IgD-negative memory B cell (primary cell): ENCODE measurements at regions not wholly inside any gene's neighbourhood (a gene's known extent, or its start where the extent isn't known, plus 50 kb on each side); places are given as distances from the start of the nearest gene placed in this dataset.
"Not testable (repeated sequence)": the region's sequence is repeated elsewhere in the genome, so short reads cannot be mapped to it uniquely, and the experiment has no call there.

Experiments used
- H3K27ac Mint-ChIP-seq, 3 donors: one replicate each; pipeline ENCODE4 v1.8.0; 2020 to 2022; ENCODE audit warnings: mild to moderate bottlenecking in 3 of 3, mixed read lengths in 3 of 3, moderate library complexity in 1 of 3
- H3K27me3 Mint-ChIP-seq: one replicate; pipeline ENCODE4 v1.8.0; 2021; ENCODE audit warnings: mixed read lengths
- H3K36me3 Mint-ChIP-seq: one replicate; pipeline ENCODE4 v1.8.0; 2020; ENCODE audit warnings: mild to moderate bottlenecking, mixed read lengths
- H3K4me1 Mint-ChIP-seq, 3 donors: one replicate each; pipeline ENCODE4 v1.8.0; 2020 to 2022; ENCODE audit warnings: mixed read lengths in 3 of 3, mild to moderate bottlenecking in 1 of 3
- H3K4me3 Mint-ChIP-seq, 4 donors: one replicate each; pipeline ENCODE4 v1.8.0; 2020 to 2022; ENCODE audit warnings: mild to moderate bottlenecking in 4 of 4, mixed read lengths in 4 of 4, moderate library complexity in 3 of 4
- H3K9me3 Mint-ChIP-seq, 3 donors: one replicate each; pipeline ENCODE4 v1.8.0; 2020 to 2021; ENCODE audit warnings: mixed read lengths in 3 of 3, mild to moderate bottlenecking in 1 of 3

DNA sequence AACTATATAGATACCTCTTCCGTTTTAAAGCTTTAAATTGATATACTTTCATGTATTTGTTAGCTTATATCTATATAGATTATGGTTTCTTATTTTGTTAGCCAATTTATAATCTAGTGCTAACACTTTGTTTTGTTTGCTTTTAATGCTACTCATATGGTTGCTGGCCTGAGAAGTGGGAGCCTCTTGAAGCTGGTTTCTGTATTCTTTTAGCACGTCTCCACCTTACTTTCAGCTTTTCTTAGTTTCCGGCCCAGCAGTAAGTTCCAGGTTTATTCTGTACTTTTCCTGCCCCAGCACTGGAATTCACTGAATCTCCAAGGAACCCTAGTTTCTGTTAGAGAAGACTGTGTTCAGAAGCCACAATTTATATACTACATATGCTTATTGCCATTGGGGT lies 458.9 kb downstream of the PRR16 start:
- Mint-ChIP-seq H3K27me3 (no peaks in the 10 kb centered on the region), H3K9me3 (peaks cover 0 to 4% (median 3%) of the 10 kb centered on the region in 3 donors), H3K36me3 (no peaks in the 10 kb centered on the region), H3K27ac (no peak overlapping the region), H3K4me1 (no peaks in the 10 kb centered on the region), H3K4me3 (no peak overlapping the region)

- Mint-ChIP-seq H3K4me1 (no peaks in the 10 kb centered on the region), H3K36me3 (no peaks in the 10 kb centered on the region), H3K27ac (no peak overlapping the region), H3K9me3 (peaks cover 0 to 4% (median 3%) of the 10 kb centered on the region in 3 donors), H3K27me3 (no peaks in the 10 kb centered on the region), H3K4me3 (no peak overlapping the region)
Measured at GRCh38 chr5:120926471-120926870, 462.4 kb downstream of the PRR16 start.

GRCh38 chr5:120927950-120928530 lies 463.9 kb downstream of the PRR16 start:
- Mint-ChIP-seq H3K27me3 (no peaks in the 10 kb centered on the region), H3K4me3 (no peak overlapping the region), H3K9me3 (peaks cover 0 to 4% (median 0%) of the 10 kb centered on the region in 3 donors), H3K27ac (no peak overlapping the region), H3K36me3 (no peaks in the 10 kb centered on the region), H3K4me1 (no peaks in the 10 kb centered on the region)

- peaks cover 0 to 3% (median under 1%) of the 10 kb centered on the region in 3 donors for H3K9me3 Mint-ChIP-seq
- no peak overlapping the region for H3K4me3 Mint-ChIP-seq
- no peaks in the 10 kb centered on the region for H3K27me3 Mint-ChIP-seq
- H3K36me3 Mint-ChIP-seq: no peaks in the 10 kb centered on the region
- no peaks in the 10 kb centered on the region for H3K4me1 Mint-ChIP-seq
- no peak overlapping the region for H3K27ac Mint-ChIP-seq
Measured at GRCh38 chr5:120932480-120932879, 468.4 kb downstream of the PRR16 start.

GRCh38 chr5:120934031-120934430 lies 469.9 kb downstream of the PRR16 start:
- H3K27ac Mint-ChIP-seq: no peak overlapping the region
- H3K36me3 Mint-ChIP-seq: no peaks in the 10 kb centered on the region
- H3K4me3 Mint-ChIP-seq: no peak overlapping the region
- H3K27me3 Mint-ChIP-seq: no peaks in the 10 kb centered on the region
- H3K4me1 Mint-ChIP-seq: no peaks in the 10 kb centered on the region
- H3K9me3 Mint-ChIP-seq: peaks cover 0 to 4% (median 0%) of the 10 kb centered on the region in 3 donors

GRCh38 chr5:120936652-120937051 lies 472.6 kb downstream of the PRR16 start:
- Mint-ChIP-seq H3K27me3 (no peaks in the 10 kb centered on the region), H3K4me3 (no peak overlapping the region), H3K9me3 (peaks cover 0 to 4% (median 0%) of the 10 kb centered on the region in 3 donors), H3K27ac (no peak overlapping the region), H3K4me1 (no peaks in the 10 kb centered on the region), H3K36me3 (no peaks in the 10 kb centered on the region)

DNA sequence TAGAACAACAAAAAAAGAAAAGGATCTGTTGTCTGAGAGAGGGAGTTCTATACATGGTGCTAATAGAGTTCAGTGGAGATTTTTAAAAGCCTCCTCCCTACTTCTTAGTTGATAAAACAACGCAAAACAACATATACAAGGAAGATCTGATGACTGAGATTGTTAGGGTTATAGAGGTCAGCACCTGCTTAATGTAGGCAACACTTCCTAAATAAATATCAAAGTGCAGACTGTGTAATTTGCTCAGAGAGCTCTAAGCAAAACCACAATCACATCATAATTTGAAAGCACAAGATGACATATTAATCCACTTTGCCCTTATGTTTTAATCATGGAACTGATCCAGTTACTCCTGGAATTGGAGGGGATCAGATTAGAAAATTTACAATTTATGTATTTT lies 474.5 kb downstream of the PRR16 start:
- H3K36me3 Mint-ChIP-seq: no peaks in the 10 kb centered on the region
- no peak overlapping the region for H3K4me3 Mint-ChIP-seq
- H3K27ac Mint-ChIP-seq: no peak overlapping the region
- H3K9me3 Mint-ChIP-seq: peaks cover 0 to 4% (median 2%) of the 10 kb centered on the region in 3 donors
- H3K4me1 Mint-ChIP-seq: no peaks in the 10 kb centered on the region
- no peaks in the 10 kb centered on the region for H3K27me3 Mint-ChIP-seq

DNA sequence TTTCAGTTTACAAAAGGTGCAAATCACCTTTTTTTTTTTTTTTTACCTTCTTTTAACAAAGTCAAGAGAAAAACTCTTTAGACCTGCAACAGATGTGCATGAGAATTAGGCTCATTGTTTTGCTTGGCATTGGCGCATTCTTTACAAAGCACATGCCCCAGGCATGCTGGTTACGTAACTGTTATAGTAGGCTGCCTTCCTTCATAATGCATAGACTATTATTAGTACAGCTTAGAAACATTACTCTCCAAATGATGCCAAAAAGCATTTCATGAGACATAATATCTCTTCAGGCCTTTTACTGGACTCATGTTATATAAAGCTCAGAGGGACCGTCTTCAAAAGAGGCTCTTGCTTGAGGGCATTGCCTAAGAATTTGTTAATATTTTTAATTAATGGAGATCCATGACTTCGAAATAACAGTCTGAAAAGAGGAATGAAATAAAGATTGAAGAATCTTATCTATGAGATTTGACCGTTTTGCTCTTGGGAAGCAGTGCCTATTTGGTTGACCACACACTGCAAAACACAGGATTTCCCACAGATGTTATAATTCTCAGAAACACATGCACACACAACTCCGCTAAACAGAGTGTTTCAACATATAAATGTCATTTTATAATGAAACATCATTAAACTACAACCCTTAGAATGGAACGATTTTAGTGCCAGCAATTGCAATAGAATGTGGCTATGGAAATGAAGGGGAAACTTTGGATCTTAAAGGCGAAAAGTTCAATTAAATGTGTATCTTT lies 478.7 kb downstream of the PRR16 start:
- no peak overlapping the region for H3K4me3 Mint-ChIP-seq
- H3K4me1 Mint-ChIP-seq: no peaks in the 10 kb centered on the region
- H3K36me3 Mint-ChIP-seq: no peaks in the 10 kb centered on the region
- H3K27me3 Mint-ChIP-seq: no peaks in the 10 kb centered on the region
- peaks cover 0 to 2% (median 0%) of the 10 kb centered on the region in 3 donors for H3K9me3 Mint-ChIP-seq
- no peak overlapping the region for H3K27ac Mint-ChIP-seq

- H3K4me1 Mint-ChIP-seq, H3K4me3 Mint-ChIP-seq, H3K27ac Mint-ChIP-seq, H3K36me3 Mint-ChIP-seq, H3K27me3 Mint-ChIP-seq: not testable (repeated sequence)
- H3K9me3 Mint-ChIP-seq: peaks cover 3 to 12% (median 11%) of the 10 kb centered on the region in 3 donors
Measured at GRCh38 chr5:120949596-120949995, 485.5 kb downstream of the PRR16 start.

GRCh38 chr5:120953445-120953844 lies 489.3 kb downstream of the PRR16 start:
- H3K4me1 Mint-ChIP-seq, H3K4me3 Mint-ChIP-seq, H3K36me3 Mint-ChIP-seq, H3K27me3 Mint-ChIP-seq, H3K27ac Mint-ChIP-seq: not testable (repeated sequence)
- peaks cover 4 to 20% (median 11%) of the 10 kb centered on the region in 3 donors for H3K9me3 Mint-ChIP-seq

- no peak overlapping the region for H3K27ac Mint-ChIP-seq
- no peaks in the 10 kb centered on the region for H3K4me1 Mint-ChIP-seq
- H3K36me3 Mint-ChIP-seq: no peaks in the 10 kb centered on the region
- no peaks in the 10 kb centered on the region for H3K27me3 Mint-ChIP-seq
- no peak overlapping the region for H3K4me3 Mint-ChIP-seq
- H3K9me3 Mint-ChIP-seq: peaks cover 8 to 25% (median 11%) of the 10 kb centered on the region in 3 donors
Measured at GRCh38 chr5:120954255-120954654, 490.2 kb downstream of the PRR16 start.

DNA sequence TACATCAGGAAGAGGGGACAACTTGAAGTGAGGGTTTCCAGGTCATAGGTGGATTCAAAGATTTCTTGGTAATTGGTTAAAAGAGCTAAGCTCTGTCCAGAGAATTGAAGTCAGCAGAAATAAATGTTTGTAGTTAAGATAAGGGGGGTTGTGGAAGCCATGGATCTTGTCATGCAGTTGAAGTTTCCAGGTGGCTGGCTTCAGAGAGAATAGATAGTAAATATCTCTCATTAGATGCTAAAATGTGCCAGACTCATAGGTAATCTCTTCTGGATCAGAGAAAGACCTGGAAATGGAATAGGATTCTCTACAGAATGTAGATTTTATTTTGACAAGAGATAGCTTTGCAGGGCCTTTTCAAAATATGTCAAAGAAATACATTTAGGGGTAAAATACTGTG lies 491.7 kb downstream of the PRR16 start:
- Mint-ChIP-seq H3K27ac (no peak overlapping the region), H3K27me3 (no peaks in the 10 kb centered on the region)

GRCh38 chr5:120958877-120959485 lies 494.9 kb downstream of the PRR16 start:
- Mint-ChIP-seq H3K9me3 (peaks cover 0 to 13% (median 7%) of the 10 kb centered on the region in 3 donors), H3K27me3 (no peaks in the 10 kb centered on the region), H3K27ac (no peak overlapping the region), H3K4me3 (no peak overlapping the region), H3K4me1 (no peaks in the 10 kb centered on the region), H3K36me3 (no peaks in the 10 kb centered on the region)

More for the DNA sequence above, 491.7 kb downstream of the PRR16 start:
- H3K36me3 Mint-ChIP-seq: no peaks in the 10 kb centered on the region
- H3K4me3 Mint-ChIP-seq: no peak overlapping the region
- no peaks in the 10 kb centered on the region for H3K4me1 Mint-ChIP-seq
- H3K9me3 Mint-ChIP-seq: peaks cover 10 to 25% (median 11%) of the 10 kb centered on the region in 3 donors

- no peak overlapping the region for H3K27ac Mint-ChIP-seq
- H3K4me1 Mint-ChIP-seq: no peaks in the 10 kb centered on the region
- H3K4me3 Mint-ChIP-seq: no peak overlapping the region
- peaks cover 0 to 9% (median 5%) of the 10 kb centered on the region in 3 donors for H3K9me3 Mint-ChIP-seq
- no peaks in the 10 kb centered on the region for H3K27me3 Mint-ChIP-seq
- no peaks in the 10 kb centered on the region for H3K36me3 Mint-ChIP-seq
Measured at GRCh38 chr5:120960510-120960909, 496.4 kb downstream of the PRR16 start.

- Mint-ChIP-seq H3K36me3 (no peaks in the 10 kb centered on the region), H3K9me3 (peaks cover 0 to 4% (median 3%) of the 10 kb centered on the region in 3 donors), H3K27me3 (no peaks in the 10 kb centered on the region), H3K4me1 (no peaks in the 10 kb centered on the region), H3K27ac (no peak overlapping the region), H3K4me3 (no peak overlapping the region)
Measured at GRCh38 chr5:120967366-120967765, 503.3 kb downstream of the PRR16 start.
